ELR (cell line): ENCODE measurements at regions not wholly inside any gene's neighbourhood (a gene's known extent, or its start where the extent isn't known, plus 50 kb on each side); places are given as distances from the start of the nearest gene placed in this dataset.
"Not testable (repeated sequence)": the region's sequence is repeated elsewhere in the genome, so short reads cannot be mapped to it uniquely, and the experiment has no call there.

Experiments
- DNase-seq: peaks from one replicate; pipeline ENCODE4 v3.0.0-alpha.2; 2015; ENCODE audit warnings: low read depth

DNA sequence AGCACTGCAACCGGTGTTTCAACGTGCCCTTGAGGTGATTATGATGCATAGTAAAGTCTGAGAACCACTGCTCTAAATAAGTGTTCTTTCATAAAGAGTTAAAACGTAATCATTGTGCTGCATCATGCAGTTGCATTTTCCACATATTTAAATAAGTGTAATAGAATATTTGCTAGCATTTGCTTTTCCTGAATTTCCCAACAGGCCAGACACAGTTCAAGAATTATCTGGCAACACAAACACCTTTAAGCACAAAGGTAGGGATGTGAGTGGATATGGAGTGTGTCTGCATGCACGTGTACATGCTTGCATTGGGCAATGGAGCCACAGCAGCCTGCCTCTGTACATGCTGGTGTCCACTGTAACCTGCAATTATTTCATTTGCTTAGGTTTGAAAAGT is 193.6 kb upstream of the PIK3R1 start:
- DNase-seq, result no peak

DNA sequence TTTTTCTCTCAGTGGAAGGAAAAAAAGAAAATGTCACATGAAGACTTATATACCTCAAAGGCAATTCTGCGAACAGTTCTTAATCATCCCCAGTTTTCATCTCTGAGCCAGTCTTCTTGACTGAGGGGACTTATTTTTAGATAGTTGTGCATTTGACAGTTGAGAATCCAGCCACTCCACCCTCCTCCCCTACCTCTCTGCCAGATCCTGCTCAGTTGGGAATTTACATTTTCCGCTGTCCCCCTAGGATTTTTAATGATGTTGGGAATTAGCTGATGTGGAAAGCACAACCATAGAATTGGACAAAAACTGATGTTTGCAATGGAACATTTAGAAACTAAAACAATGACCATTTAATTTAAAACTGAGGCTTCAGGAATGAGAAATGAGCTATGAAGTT is 194.3 kb upstream of the PIK3R1 start:
- DNase-seq, result no peak

DNA sequence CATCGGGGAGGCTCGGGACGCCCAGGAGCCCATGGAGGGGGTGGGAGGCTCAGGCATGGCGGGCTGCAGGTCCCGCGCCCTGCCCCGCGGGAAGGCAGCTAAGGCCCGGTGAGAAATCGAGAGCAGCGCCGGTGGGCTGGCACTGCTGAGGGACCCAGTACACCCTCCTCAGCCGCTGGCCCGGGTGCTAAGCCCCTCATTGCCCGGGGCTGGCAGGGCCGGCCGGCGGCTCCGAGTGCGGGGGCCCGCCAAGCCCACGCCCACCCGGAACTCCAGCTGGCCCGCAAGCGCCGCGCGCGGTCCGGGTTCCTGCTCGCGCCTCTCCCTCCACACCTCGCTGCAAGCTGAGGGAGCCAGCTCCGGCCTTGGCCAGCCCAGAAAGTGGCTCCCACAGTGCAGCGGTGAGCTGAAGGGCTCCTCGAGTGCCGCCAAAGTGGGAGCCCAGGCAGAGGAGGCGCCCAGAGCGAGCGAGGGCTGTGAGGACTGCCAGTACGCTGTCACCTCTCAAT is 195.0 kb upstream of the PIK3R1 start:
- not testable (repeated sequence) for DNase-seq

DNA sequence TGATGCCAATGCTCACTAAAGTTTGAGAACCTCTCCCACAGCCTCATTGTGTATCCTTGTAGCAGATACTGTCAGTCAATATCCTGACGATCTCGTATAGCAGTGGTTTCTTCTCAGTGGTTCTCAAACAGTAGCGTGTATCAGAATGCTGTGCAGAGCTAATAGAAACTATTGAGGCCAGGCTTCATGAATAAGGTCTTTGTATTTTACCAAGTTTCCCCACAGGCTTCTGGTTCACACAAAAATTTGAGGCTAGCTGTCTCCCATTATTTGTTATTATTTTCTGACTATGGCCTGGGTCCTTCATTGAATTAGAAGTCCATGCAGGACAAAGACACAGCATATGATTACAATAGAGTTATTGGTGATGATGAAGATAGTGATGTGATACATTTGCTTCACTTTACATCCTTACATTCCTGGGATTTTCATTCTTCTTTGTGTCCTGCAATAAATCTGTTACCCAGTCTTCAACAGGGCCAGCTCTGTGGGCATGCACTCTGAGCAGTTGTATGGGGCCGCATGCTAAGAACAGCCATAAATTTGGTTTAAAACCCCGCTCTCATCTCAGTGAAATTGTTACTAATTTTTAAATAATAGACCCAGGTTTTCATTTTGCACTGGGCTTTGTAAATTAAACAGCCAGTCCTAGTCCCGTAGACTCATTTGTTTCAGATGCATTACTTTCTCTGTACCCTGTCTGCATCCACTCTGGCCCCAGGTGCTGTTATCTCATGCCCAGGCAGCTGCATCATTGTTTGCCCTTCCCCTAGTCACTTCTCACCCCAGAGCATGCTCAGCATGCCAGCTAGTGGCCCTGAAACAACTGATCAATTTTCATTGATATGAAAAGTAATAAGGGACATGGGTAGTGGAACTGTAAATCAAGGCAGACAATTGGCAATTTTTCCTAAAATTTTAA is 199.9 kb upstream of the PIK3R1 start:
- no peak for DNase-seq

DNA sequence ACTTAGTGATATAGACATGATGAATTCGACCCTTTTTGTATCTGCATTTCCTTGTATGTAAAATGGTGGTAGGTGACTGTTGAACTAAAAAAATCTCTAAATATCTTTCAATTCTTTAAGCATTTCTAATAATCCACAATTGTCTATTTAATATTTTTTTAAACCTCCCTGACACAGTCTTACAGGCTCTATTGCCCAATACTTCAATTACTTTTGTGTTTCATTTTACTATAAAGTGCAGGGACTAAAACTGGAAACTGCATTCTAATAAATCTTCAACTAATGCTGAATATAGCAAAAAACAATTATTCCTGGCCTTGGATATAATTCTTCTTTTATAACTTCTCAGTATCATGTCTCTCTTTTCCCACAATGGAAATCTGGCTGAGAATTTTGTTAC is 202.7 kb upstream of the PIK3R1 start:
- no peak for DNase-seq

DNA sequence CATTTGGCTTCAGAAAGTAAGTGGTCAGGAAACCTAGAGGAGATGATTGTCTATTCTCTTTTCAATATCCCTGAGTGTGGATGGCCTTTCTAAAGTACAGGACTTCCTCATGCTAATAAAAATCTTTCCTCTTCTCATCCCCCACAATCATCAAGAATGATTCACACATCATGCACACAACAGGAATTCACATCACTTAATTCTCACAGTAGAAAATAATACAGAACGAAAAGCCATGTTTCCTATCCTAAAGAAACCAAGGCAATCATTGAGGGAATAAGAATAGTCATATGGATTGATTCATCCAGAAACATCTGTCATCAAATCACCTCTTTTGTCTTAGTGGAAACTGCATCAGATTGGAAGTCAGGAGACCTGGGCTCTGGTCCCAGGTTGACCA is 203.1 kb upstream of the PIK3R1 start:
- peak; percentile 55 for DNase-seq

DNA sequence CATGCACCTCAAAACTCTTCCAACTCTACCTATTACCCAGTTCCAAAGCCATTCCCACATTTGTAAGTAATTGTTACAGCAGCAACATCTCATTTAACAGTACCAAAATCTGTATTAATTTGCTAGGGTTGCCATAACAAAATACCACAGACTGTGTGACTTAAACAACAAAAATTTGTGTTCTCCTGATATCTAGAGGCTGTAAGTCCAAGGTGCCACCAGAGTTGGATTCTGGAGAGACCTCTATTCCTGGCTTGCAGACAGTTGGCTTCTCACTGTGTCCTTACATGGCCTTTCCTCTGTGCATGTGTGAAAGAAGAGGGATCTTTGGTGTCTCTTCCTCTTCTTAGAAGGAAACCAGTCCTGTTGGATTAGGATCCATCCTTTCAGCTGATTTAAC is 203.8 kb upstream of the PIK3R1 start:
- peak; percentile 57 for DNase-seq

DNA sequence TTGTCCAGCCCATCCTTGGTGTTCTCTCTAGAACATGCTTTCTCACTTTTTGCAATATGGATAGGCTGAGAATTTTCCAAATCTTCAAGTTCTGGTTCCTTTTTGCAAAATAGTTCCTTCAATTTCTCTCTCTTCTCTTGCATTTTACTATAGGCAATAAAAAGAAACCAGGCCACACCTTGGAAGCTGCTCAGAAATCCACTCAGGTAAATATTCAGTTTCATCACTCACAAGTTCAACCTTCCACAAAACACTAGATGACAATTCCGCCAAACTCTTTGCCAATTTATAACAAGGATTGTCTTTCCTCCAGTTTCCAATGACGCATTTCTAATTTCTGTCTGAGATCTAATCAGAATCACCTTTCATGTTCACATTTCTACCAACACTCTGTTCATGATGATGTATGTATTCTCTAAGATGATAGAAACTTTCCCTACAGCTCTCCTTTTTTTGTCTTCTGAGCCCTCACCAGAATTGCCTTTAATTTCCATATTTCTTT is 204.2 kb upstream of the PIK3R1 start:
- DNase-seq, result no peak

DNA sequence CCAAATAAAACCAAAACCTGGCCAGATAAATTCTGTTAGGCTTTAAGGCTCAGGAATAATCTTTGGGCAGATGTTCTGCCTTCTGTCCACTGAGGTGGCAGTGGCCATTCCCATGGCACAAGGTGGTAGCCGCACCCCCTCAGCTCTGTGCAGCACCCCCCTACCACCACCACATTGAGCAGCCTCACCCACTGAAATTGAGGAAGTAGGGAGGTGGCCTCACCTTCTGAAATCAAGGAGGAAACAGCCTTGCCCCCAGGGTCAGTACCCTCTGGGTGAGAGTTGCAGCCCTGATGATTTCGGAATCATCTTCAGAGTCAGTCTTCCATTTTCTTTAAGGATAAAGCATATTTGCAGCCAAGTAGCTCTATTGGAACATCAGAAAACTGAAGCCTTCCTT is 204.8 kb upstream of the PIK3R1 start:
- no peak for DNase-seq

DNA sequence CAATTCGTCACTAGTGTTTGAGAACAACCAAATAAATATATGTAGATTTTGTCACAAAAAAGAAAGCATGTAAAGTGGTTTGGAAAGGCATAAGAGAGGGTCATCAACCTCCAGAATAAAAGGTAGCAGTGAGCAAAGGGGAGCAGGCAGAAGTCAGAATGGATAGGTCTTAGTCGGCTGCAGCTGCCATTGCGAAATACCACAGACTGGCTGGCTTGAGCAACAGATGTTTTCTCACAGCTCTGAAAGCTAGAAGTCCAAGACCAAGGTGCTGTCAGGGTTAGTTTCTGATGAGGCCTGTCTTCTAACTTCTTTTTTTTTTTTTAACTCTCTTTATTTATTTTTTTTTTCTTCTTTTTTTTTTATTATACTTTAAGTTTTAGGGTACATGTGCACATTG is 208.1 kb upstream of the PIK3R1 start:
- no peak for DNase-seq

DNA sequence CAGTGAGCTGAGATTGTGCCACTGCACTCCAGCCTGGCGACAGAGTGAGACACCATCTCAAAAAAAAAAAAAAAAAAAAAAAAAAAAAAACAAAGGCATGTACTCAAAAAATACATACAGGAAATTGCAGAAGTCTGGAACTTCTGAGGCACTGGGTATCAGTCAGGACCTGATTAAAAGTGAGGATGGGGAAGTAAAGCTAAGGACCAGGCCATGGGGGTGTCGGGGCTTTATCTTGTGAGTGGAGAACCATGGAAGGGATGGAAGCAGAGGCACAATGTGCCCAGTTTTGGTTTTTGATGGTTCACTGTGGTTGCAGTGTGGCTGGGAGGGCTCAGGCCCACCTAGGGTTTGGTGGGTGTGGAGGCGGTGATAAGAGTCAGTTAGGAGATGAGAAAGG is 212.7 kb upstream of the PIK3R1 start:
- DNase-seq, result no peak

DNA sequence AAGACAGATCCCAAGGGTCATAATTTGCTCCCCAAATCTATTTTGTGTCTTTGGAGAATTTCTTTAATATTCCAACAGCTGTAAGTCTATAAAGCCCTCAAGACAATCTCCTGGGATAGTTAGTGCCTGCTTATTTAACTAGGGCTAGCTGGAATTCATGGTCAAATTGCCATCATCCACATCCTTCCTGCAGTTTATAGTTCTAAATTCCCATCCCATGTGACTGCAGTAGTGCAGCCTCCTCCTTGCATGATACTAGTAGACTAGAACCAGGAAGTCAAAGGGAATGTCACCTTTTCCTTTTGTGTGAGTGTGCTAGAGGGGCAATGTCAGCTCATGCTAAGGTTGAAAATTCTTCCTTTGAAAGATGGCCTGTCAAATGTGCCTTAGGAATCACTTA is 214.8 kb upstream of the PIK3R1 start:
- DNase-seq, result peak; percentile 19

DNA sequence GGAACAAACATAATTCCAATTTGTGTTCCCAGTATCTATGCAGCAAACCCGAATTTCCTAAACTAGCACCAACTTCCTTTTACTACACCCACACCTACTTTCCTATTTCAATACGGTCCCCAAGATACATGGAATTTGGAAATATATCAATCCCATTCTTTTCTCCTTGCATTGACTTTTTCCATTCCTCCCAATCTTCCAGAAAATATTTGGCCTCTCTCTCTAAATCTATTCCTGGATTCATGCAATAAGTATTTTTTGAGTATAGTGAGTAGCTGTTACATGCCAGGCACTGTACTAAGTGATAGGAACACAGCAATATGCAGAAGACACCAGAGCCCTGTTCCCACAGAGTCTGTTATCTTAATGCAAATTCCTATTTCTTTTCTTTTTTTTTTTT is 216.2 kb upstream of the PIK3R1 start:
- no peak for DNase-seq

DNA sequence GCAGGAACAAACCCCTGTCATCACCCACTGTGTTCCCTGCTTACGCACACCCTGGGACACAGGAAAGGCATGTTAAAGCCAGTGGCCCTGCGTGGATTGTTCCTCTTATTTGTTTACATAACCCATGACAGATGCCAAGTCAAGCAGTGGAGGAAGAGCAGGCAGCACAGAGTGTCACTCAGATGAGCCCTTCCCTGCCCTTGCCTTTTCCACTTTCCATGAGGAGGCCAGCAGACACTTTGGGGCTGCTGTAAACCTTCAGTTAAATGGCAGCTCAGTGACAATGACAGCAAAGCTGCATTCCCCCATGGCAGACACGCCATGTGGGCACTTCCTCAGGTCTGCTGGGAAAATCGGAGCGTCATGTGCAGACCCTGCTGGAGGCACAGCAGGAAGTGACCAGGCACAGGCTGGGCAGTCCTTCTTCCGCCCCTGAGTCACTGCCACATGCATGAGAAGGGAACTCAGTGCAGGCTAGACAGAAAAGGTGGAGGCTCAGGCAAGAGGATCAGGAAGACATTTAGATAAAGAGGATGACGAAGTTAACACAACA is 216.8 kb upstream of the PIK3R1 start:
- DNase-seq, result peak; percentile 95

DNA sequence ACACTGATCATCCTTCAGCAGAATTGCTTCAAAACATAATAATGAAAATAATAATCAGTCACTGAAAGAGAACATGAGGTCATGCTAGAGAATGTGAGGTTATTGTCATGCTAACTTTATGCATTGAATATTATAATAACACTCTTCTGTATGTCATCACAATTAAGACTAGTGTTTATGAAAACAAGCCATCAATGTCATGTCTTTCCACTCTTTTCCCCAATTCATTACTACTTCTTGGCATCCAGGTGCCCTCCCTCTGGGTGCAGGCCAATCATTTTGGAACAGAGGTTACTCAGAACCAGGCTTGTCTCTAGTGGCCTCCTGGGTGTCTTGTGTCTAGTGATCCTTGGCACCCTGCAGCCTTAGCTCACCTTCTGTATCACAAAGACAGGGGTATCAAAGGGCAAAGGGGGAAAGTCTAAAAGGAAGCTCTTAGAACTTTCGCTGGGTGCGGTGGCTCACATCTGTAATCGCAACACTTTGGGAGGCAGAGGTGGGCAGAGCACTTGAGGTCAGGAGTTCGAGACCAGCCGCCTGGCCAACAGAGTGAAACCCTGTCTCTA is 217.6 kb upstream of the PIK3R1 start:
- no peak for DNase-seq

DNA sequence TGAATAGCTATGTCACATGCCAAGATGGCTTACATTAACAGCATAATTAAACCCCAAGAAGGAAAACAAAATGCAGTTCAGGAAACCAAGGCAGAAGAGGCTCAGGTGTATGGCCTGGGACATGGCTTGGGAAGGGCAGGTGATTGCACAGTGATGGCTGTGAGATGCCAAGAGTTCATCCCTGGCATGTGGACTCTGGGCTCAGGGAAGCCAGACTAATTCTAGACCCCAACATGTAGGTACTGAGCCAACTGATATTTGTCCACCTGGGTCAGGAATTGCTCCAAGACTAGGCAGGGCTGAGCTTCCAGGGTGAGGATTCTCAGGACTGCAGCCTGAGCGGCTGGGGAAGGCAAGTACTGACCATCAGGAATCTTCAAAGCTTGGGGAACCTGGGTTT is 218.4 kb upstream of the PIK3R1 start:
- DNase-seq, result no peak

DNA sequence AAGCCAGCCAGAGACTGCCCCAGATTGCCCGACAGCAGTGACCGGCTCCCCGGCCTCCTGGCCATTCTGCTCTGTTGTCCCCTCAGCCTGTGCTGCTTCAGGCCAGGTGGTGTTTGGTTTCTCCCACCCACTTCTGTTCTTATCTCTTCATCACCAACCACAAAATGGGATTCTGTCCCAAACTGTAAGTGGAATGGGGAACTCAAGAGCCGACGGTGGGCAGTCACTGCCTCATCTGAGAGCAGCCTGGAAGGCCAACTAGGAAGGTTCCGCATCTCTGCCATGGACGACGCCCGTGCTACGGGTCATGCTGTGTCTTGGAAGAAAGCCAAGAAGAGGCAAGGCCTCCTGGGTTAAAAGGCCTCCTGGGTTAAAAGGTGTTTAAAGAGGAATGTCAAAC is 219.0 kb upstream of the PIK3R1 start:
- DNase-seq, result no peak

DNA sequence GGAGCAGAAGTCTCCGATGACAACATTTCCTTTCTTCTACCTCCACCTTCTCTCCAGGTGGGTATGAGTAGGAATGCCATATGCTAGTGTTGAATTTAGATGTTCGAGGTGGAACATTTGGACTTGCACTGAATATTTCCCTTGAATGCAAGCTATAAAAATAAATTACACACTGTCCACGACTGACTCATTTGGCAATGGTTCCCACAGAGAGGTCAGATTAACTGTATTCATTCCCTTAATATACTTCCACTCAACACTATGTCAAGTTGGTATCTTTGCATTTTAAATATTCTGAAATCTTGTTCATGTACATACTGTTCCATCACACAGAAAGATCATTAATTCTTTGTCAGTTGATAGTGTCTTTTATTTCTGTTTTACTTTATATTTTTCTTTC is 222.6 kb upstream of the PIK3R1 start:
- DNase-seq, result no peak

DNA sequence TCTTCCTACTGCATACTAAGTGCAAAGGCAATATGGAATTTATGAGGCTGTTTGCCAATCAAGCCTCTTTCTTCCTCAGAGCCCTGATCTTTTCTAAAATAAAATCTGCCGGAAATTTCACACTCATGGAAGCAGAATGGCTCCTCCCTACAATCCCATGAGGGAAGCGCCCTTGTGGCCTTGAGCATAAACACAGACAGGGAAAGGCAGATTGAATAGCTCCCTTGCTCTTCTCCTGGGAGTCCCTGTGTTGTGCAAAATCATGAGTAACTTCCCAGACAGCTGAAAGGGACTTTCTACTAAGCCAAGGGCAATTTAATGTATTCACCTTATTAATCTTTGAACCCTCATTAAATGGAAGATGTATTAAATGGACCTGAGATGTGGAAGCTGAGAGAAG is 226.1 kb upstream of the PIK3R1 start:
- peak; percentile 36 for DNase-seq

DNA sequence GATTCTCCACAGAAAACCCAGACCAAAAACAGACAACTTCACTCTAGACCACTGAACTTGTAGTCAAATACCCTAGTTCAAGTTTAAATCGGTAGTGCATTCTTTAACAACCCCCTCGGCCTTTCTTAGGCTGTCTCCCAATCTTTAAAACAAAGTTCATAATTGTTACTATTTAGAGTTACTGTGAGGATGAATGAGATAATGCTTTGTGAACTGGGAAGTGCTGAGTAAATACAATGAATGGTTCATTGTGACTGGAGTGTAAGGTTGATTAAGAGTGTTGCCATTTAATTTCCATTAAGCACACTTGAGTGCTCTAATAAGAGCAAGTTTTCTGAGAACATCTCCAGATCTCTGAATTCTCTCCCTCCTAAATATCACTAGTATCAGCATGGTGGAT is 228.8 kb upstream of the PIK3R1 start:
- no peak for DNase-seq

DNA sequence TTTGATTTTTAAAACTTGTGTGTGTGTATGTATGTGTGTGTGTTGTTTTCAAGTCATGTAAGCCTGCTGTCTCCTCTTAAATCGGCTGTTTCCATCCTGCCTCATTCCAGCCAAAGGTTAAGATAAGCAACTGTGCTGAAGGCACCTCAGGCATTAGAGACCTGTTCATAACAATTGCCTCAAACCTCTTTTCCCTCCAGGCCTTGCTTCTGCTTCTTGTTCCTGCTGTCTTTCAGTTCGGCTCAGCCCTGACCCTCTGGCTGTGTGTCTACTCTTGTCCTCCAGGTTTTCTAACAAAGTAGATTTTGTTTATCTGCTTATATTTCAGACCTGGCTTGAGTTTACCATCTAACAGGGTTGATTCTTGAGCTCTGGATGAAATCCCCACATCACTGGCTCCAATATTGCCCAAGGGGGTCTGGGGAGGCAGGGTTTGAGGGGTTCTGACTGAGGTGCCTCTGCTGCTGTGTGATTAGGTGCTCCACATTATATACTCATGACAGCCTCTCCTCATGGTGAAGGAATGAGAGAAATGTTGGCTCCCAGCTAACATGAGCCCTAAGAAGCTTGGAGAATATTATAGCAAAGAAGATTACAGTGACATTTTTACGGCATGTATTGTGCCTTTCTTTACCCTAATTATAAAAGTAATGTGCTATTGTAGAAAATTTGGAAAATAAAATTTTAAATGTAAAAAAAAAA is 229.7 kb upstream of the PIK3R1 start:
- no peak for DNase-seq

DNA sequence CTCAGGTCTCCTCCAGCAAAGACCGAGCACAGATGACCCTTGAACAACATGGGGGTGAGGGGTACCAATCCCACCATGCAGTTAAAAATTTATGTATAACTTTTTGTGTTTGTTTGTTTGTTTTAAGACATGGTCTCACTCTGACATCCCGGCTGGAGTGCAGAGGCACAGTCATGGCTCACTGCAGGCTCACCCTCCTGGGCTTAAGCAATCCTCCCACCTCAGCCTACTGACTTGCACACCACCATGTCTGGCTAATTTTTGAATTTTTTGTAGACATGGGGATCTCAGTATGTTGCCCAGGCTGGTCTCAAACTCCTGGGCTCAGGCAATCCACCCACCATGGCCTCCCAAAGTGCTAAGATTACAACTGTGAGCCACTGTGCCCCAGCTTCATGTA is 231.0 kb upstream of the PIK3R1 start:
- DNase-seq, result no peak
